ENCODE measurements at regions not wholly inside any gene's neighbourhood (a gene's known extent, or its start where the extent isn't known, plus 50 kb on each side); places are given as distances from the start of the nearest gene placed in this dataset.

DNA sequence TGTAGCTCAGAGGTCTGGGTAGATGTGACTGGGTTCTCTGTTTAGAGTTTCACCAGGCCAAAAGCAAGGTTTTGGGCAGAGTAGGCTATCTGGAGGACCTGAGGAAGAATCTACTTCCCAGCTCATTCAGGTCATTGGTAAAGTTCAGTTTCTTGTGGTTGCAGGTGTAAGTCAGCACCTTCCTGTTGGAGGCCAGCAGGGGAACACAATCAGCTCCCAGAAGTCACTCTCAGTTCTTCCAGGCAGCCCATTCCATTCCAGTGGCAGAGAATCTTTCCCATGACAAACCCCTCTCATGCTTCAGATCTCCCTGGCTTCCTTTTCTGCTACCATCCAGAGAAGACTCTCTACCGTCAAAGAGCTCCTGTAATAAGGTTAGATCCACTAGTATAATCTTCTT lies 176.2 kb upstream of the UFM1 start:
- Histone ChIP-seq H3K9me3 (ENCODE audit: low read depth) (no peaks in the 10 kb centered on the region), H3K79me2 (ENCODE audit: insufficient read depth) (no peaks in the 10 kb centered on the region), H3K4me3 (no peak overlapping the region), H3K4me2 (ENCODE audit: unreplicated experiment) (no peak overlapping the region), H4K20me1 (ENCODE audit: insufficient read depth) (no peaks in the 10 kb centered on the region), H3K4me1 (ENCODE audit: insufficient read depth) (no peaks in the 10 kb centered on the region), H3K9me2 (ENCODE audit: insufficient read depth) (no peaks in the 10 kb centered on the region), H3K9ac (no peak overlapping the region), H3K27me3 (replicated peaks; ENCODE audit: insufficient read depth) (no peaks in the 10 kb centered on the region), H2AFZ (no peak overlapping the region), H3K36me3 (ENCODE audit: low read depth) (no peaks in the 10 kb centered on the region), H3F3A (ENCODE audit: insufficient read depth) (no peaks in the 10 kb centered on the region), H3K27ac (no peak overlapping the region)
- TF ChIP-seq EZH2phosphoT487 (IDR thresholded peaks at IDR 0.05; ENCODE audit: insufficient read depth, low read depth), result no peak
- TF ChIP-seq EZH2 (IDR thresholded peaks at IDR 0.05; ENCODE audit: insufficient read depth, poor library complexity, severe bottlenecking), result no peak
- 95% methylated on average over 1 of the region's 1 CpG for WGBS, 2 experiments (ENCODE audit: low coverage in 1 of 2, low lambda C conversion rate in 2 of 2, missing lambda C conversion rate in 2 of 2)
- in situ Hi-C loops (cut with MboI), result no loop called here
- no peak for DNase-seq

DNA sequence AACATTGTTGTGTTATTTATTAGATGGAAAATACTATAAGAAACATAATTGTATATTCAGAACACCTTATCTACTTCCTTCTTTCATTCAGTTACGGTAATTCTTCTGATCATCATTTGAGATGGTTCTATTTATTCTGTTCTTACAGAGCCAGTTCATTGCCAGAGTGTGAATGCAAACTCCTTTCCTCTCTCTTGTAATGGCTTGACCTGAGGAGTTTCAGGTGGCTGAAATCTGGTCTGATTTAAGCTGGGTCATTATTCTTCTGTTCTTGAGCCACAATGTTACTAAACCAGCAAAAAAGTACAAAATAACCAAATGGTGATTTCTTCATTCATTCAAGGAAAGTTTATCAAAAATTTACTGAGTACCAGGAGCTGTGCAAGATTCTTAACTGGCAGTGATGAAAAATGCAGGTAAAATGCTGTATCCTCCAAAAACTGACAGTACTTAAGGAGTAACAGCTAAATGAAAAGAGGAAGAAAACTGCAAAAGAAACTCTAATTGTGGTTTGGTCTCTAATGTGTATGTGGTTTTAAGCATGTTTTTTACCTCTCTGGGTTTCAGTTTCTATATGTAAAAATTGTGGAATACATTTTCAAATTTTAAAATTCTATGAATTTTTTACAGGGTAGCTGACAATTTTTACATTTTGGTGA lies 182.4 kb upstream of the UFM1 start:
- no peak overlapping the region for H3K9ac ChIP-seq
- no peaks in the 10 kb centered on the region for H3K27me3 ChIP-seq (replicated peaks; ENCODE audit: insufficient read depth)
- TF ChIP-seq EZH2phosphoT487 (IDR thresholded peaks at IDR 0.05; ENCODE audit: insufficient read depth, low read depth), result no peak
- TF ChIP-seq EZH2 (IDR thresholded peaks at IDR 0.05; ENCODE audit: insufficient read depth, poor library complexity, severe bottlenecking), result no peak
- H3K4me2 ChIP-seq (ENCODE audit: unreplicated experiment), result no peak overlapping the region
- no peak overlapping the region for H3K27ac ChIP-seq
- H3K79me2 ChIP-seq (ENCODE audit: insufficient read depth), result no peaks in the 10 kb centered on the region
- H3F3A ChIP-seq (ENCODE audit: insufficient read depth), result no peaks in the 10 kb centered on the region
- no peak overlapping the region for H2AFZ ChIP-seq
- DNase-seq, result no peak
- H3K36me3 ChIP-seq (ENCODE audit: low read depth), result no peaks in the 10 kb centered on the region
- H3K9me3 ChIP-seq (ENCODE audit: low read depth), result no peaks in the 10 kb centered on the region
- in situ Hi-C loops (cut with MboI), result no loop called here
- 82 to 85% methylated on average over 1 of the region's 1 CpG for WGBS, 2 experiments (ENCODE audit: low coverage in 1 of 2, low lambda C conversion rate in 2 of 2, missing lambda C conversion rate in 2 of 2)
- H4K20me1 ChIP-seq (ENCODE audit: insufficient read depth), result no peaks in the 10 kb centered on the region
- H3K4me1 ChIP-seq (ENCODE audit: insufficient read depth), result peaks cover 6% of the 10 kb centered on the region; the same call in 1 of the 2 replicates
- no peaks in the 10 kb centered on the region for H3K9me2 ChIP-seq (ENCODE audit: insufficient read depth)
- no peak overlapping the region for H3K4me3 ChIP-seq

DNA sequence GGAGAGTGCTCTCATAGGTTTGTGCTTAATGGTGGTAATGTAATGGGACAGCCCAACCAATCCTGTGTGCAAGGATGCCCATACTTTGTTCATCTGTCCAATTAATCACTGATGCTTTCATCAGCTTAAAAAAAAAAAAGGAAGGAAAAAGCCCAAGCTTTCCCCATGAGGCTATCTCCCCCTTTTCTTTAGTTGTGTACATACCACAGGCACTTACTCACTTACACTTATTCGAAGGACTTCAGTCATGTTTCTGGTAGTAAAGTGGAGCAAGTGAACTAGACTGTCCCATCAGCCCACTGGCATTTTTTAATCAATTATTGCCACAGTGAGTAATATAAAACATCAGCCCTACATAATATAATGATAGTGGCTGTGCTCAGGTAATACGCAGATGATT lies 183.5 kb upstream of the UFM1 start:
- H3K27ac ChIP-seq, result no peak overlapping the region
- 44 to 50% methylated on average over 2 of the region's 2 CpGs for WGBS, 2 experiments (ENCODE audit: low coverage in 1 of 2, low lambda C conversion rate in 2 of 2, missing lambda C conversion rate in 2 of 2)
- no peaks in the 10 kb centered on the region for H3K27me3 ChIP-seq (replicated peaks; ENCODE audit: insufficient read depth)
- TF ChIP-seq EZH2 (IDR thresholded peaks at IDR 0.05; ENCODE audit: insufficient read depth, poor library complexity, severe bottlenecking) (no peak), EZH2phosphoT487 (IDR thresholded peaks at IDR 0.05; ENCODE audit: insufficient read depth, low read depth) (no peak)
- no peaks in the 10 kb centered on the region for H4K20me1 ChIP-seq (ENCODE audit: insufficient read depth)
- no peak overlapping the region for H2AFZ ChIP-seq
- H3K9me2 ChIP-seq (ENCODE audit: insufficient read depth), result no peaks in the 10 kb centered on the region
- no peaks in the 10 kb centered on the region for H3K9me3 ChIP-seq (ENCODE audit: low read depth)
- H3K36me3 ChIP-seq (ENCODE audit: low read depth), result no peaks in the 10 kb centered on the region
- H3K4me2 ChIP-seq (ENCODE audit: unreplicated experiment), result no peak overlapping the region
- no peaks in the 10 kb centered on the region for H3F3A ChIP-seq (ENCODE audit: insufficient read depth)
- no peaks in the 10 kb centered on the region for H3K79me2 ChIP-seq (ENCODE audit: insufficient read depth)
- H3K4me1 ChIP-seq (ENCODE audit: insufficient read depth), result peaks cover 6% of the 10 kb centered on the region; the same call in 1 of the 2 replicates
- peak; percentile 17 for DNase-seq
- H3K4me3 ChIP-seq, result no peak overlapping the region
- in situ Hi-C loops (cut with MboI), result no loop called here
- H3K9ac ChIP-seq, result no peak overlapping the region

DNA sequence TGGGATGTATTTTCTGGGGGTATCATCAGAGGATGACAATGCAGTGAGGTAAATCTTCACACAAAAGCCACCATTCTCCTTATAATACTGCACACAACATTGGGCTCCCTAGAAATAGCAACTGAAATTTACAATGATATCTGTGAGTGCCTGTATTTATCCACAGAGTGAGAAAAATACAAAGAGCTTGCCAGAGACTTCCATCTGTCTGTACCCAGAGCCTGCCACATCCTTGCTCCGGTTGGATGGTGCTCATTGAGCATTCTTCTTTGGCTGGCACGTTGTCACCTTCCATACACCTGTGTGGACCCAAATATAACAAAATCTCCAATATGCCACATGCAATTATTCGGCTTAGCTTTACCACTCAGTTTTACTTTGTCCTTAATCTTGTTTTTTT lies 189.5 kb upstream of the UFM1 start:
- in situ Hi-C loops (cut with MboI), result no loop called here

More for the DNA sequence above, 189.5 kb upstream of the UFM1 start:
- WGBS, 2 experiments (ENCODE audit: low coverage in 1 of 2, low lambda C conversion rate in 2 of 2, missing lambda C conversion rate in 2 of 2), result 72 to 75% methylated on average over 3 of the region's 3 CpGs
- H3K9me2 ChIP-seq (ENCODE audit: insufficient read depth), result no peaks in the 10 kb centered on the region
- H3K9ac ChIP-seq, result no peak overlapping the region
- H3K4me1 ChIP-seq (ENCODE audit: insufficient read depth), result no peaks in the 10 kb centered on the region
- H3K27ac ChIP-seq, result no peak overlapping the region
- H3K79me2 ChIP-seq (ENCODE audit: insufficient read depth), result no peaks in the 10 kb centered on the region
- TF ChIP-seq EZH2phosphoT487 (IDR thresholded peaks at IDR 0.05; ENCODE audit: insufficient read depth, low read depth) (no peak), EZH2 (IDR thresholded peaks at IDR 0.05; ENCODE audit: insufficient read depth, poor library complexity, severe bottlenecking) (no peak)
- no peak overlapping the region for H2AFZ ChIP-seq
- H3K4me3 ChIP-seq, result no peak overlapping the region
- DNase-seq, result no peak
- no peaks in the 10 kb centered on the region for H3K9me3 ChIP-seq (ENCODE audit: low read depth)
- no peak overlapping the region for H3K4me2 ChIP-seq (ENCODE audit: unreplicated experiment)
- H3F3A ChIP-seq (ENCODE audit: insufficient read depth), result no peaks in the 10 kb centered on the region
- no peaks in the 10 kb centered on the region for H4K20me1 ChIP-seq (ENCODE audit: insufficient read depth)
- H3K27me3 ChIP-seq (replicated peaks; ENCODE audit: insufficient read depth), result no peaks in the 10 kb centered on the region
- no peaks in the 10 kb centered on the region for H3K36me3 ChIP-seq (ENCODE audit: low read depth)

Measured in GM23248 (cell line).